MCF 10A (cell line): ENCODE measurements at regions not wholly inside any gene's neighbourhood (a gene's known extent, or its start where the extent isn't known, plus 50 kb on each side); places are given as distances from the start of the nearest gene placed in this dataset.

Experiments used
- BruUV-seq: library from RNA; stranded (reverse); fragments of 400-500 nt; replicated peaks from 2 replicates; lab custom pipeline; 2021; lab: Mats Ljungman, UMichigan
- CTCF ChIA-PET: fragments of 300-600 bp; sonication (Branson Sonifier 250); formaldehyde crosslinking; extraction: SDS; loops from one replicate; lab custom pipeline; 2021; ENCODE audit warnings: antibody characterized with exemption, inconsistent platforms; lab: Yijun Ruan, JAX
- POLR2A ChIA-PET: fragments of 300-600, 350-650 bp; sonication (Branson Sonifier 250); formaldehyde crosslinking; extraction: SDS; loops from one replicate; lab custom pipeline; 2020; ENCODE audit warnings: antibody characterized with exemption, inconsistent platforms; lab: Yijun Ruan, JAX
- DNase-seq: peaks from one replicate; pipeline ENCODE4 v3.0.0-alpha.2; 2018; ENCODE audit not compliant: unreplicated experiment
- H3K27ac Mint-ChIP-seq: one replicate; pipeline ENCODE4 v1.8.0; 2022; ENCODE audit warnings: mild to moderate bottlenecking, low read depth, mixed read lengths; ENCODE audit not compliant: unreplicated experiment
- H3K27me3 Mint-ChIP-seq: one replicate; pipeline ENCODE4 v1.8.0; 2022; ENCODE audit warnings: mixed read lengths; ENCODE audit not compliant: insufficient read depth, unreplicated experiment
- H3K36me3 Mint-ChIP-seq: one replicate; pipeline ENCODE4 v1.8.0; 2022; ENCODE audit warnings: mild to moderate bottlenecking, moderate library complexity, mixed read lengths; ENCODE audit not compliant: insufficient read depth, unreplicated experiment
- H3K4me1 Mint-ChIP-seq: one replicate; pipeline ENCODE4 v1.8.0; 2022; ENCODE audit warnings: mixed read lengths; ENCODE audit not compliant: insufficient read depth, unreplicated experiment
- H3K4me3 Mint-ChIP-seq: one replicate; pipeline ENCODE4 v1.8.0; 2022; ENCODE audit warnings: mild to moderate bottlenecking, moderate library complexity, mixed read lengths; ENCODE audit not compliant: unreplicated experiment
- H3K9me3 Mint-ChIP-seq: one replicate; pipeline ENCODE4 v1.8.0; 2022; ENCODE audit warnings: mixed read lengths; ENCODE audit not compliant: unreplicated experiment
- CTCF ChIP-seq: fragments of 200-600 bp; IDR thresholded peaks from one replicate; pipeline ENCODE4 v1.8.0; 2022; ENCODE audit warnings: antibody characterized with exemption, mild to moderate bottlenecking; ENCODE audit not compliant: unreplicated experiment
- intact Hi-C: fragments of 100-400 bp; cut with micrococcal nuclease; formaldehyde crosslinking; loops from 2 replicates; pipeline ENCODE4 v1.14.1; 2022

DNA sequence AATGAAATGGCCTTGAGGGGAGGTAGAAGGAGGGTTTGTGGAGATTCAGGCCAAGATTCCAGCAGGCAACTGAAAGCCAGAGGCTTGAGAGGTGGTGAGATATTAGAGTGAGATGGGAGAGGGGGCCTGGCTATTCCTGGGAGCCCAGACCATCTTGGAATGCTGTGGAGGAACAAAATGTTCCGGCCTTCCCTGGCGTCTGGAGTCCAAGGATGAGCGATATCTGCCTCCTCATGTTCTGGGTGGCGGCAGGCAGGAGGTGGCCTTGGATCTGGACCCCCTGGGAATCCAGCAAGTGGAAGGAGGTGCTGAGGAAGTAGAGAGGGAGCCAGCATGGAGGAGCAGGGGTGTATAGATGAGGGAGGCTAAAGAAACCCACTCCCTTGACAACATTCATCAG lies 335.9 kb downstream of the CYP26B1 start:
- Mint-ChIP-seq H3K27ac (no peak overlapping the region), H3K36me3 (no peaks in the 10 kb centered on the region), H3K4me3 (no peak overlapping the region), H3K4me1 (no peaks in the 10 kb centered on the region), H3K27me3 (peaks cover 26% of the 10 kb centered on the region), H3K9me3 (no peaks in the 10 kb centered on the region)
- ChIA-PET CTCF (interaction anchor here (0.8 to 3.7 kb wide), 2 partner anchors 9 to 202 kb away, joined by 3 to 22 read pairs; no protein-coding TSS in a partner anchor), POLR2A (no interaction called here)
- TF ChIP-seq CTCF = no peak
- DNase-seq = no peak
- intact Hi-C loops = no loop called here
- no TSS peak for BruUV-seq

GRCh38 chr2:71811157-71811556 lies 336.5 kb downstream of the CYP26B1 start:
- DNase-seq = no peak
- Mint-ChIP-seq H3K4me3 (no peak overlapping the region), H3K4me1 (no peaks in the 10 kb centered on the region), H3K9me3 (no peaks in the 10 kb centered on the region), H3K27ac (no peak overlapping the region), H3K27me3 (peaks cover 20% of the 10 kb centered on the region), H3K36me3 (no peaks in the 10 kb centered on the region)
- CTCF ChIA-PET = interaction anchor here (0.8 to 3.7 kb wide), 2 partner anchors 9 to 201 kb away, joined by 3 to 22 read pairs; no protein-coding TSS in a partner anchor
- POLR2A ChIA-PET = no interaction called here
- intact Hi-C loops = no loop called here
- no peak for TF ChIP-seq CTCF
- no TSS peak for BruUV-seq

DNA sequence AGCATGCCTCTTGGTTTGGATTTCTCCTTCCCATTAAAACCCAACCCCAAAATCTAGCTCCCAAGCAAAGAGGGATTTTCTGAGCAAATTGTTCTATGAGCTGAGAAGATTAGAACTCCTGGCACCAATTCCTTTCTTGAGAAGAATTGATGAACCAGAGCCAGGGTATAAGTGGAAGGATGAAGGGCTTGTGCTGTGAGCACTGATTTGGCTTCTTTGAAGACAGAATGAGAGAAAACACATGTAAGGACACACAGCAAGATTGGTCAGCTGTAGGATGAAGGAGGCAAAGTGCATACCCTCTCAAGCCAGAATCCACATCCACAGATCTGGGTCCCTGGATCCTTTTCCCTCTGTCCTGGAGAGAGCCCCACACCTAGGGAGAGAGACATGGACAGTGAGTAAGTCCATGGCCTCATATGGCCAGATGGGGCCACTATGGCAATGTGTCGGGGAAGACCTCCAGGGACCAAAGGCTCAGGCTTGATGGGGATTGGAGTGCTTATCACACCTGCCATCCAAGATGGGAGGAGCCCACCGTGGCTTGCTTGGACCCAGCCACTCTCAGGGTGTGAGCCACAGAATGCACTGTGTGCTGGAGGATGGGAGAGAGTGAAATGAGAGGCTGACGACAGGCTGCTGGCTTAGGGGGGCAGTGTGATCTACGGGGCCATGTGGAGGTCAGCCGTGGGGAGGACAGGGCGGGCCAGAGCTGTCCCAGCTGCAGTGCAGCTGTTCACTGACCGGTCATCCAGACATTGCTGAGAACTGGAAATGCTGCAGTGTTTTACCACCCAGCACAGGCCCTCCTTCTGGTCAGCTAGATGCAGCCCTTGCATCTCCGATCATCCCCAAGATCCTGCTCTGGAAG lies 339.8 kb downstream of the CYP26B1 start:
- intact Hi-C loops = no loop called here

More for the DNA sequence above, 339.8 kb downstream of the CYP26B1 start:
- H3K27me3 Mint-ChIP-seq = no peaks in the 10 kb centered on the region
- ChIA-PET POLR2A (no interaction called here), CTCF (no interaction called here)
- H3K9me3 Mint-ChIP-seq = no peaks in the 10 kb centered on the region
- no TSS peak for BruUV-seq
- TF ChIP-seq CTCF = no peak
- no peak for DNase-seq
- no peak overlapping the region for H3K27ac Mint-ChIP-seq
- no peaks in the 10 kb centered on the region for H3K36me3 Mint-ChIP-seq
- no peak overlapping the region for H3K4me3 Mint-ChIP-seq
- no peaks in the 10 kb centered on the region for H3K4me1 Mint-ChIP-seq
